Renal pelvis (tissue), 1 donor: ENCODE measurements at regions not wholly inside any gene's neighbourhood (a gene's known extent, or its start where the extent isn't known, plus 50 kb on each side); places are given as distances from the start of the nearest gene placed in this dataset.
A peak's percentile ranks its signal among the peaks of the same experiment; 100 is the strongest.
"Not testable (repeated sequence)": the region's sequence is repeated elsewhere in the genome, so short reads cannot be mapped to it uniquely, and the experiment has no call there.

Source experiments
- DNase-seq: peaks from one replicate; pipeline ENCODE4 v3.0.0-alpha.2; 2013

GRCh38 chr1:68675336-68675735 lies 178.5 kb upstream of the DEPDC1 start:
- no peak for DNase-seq

GRCh38 chr1:68677684-68678351 lies 180.9 kb upstream of the DEPDC1 start:
- no peak for DNase-seq

GRCh38 chr1:68696221-68696620 lies 199.3 kb upstream of the DEPDC1 start:
- no peak for DNase-seq

GRCh38 chr1:68703921-68704354 lies 207.1 kb upstream of the DEPDC1 start:
- no peak for DNase-seq

- DNase-seq, result no peak
Observed at GRCh38 chr1:68704800-68705443, 208.0 kb upstream of the DEPDC1 start.

GRCh38 chr1:68705466-68705865 lies 208.6 kb upstream of the DEPDC1 start:
- no peak for DNase-seq

GRCh38 chr1:68706639-68707317 lies 209.9 kb upstream of the DEPDC1 start:
- no peak for DNase-seq

GRCh38 chr1:68717330-68717729 lies 220.4 kb upstream of the DEPDC1 start:
- DNase-seq, result no peak

- DNase-seq, result no peak
Observed at GRCh38 chr1:68720476-68720875, 223.6 kb upstream of the DEPDC1 start.

GRCh38 chr1:68723791-68724190 lies 226.9 kb upstream of the DEPDC1 start:
- no peak for DNase-seq

GRCh38 chr1:68725001-68725752 lies 228.3 kb upstream of the DEPDC1 start:
- DNase-seq, result peak; percentile 0

- DNase-seq, result not testable (repeated sequence)
Observed at GRCh38 chr1:68739486-68739885, 242.6 kb upstream of the DEPDC1 start.

GRCh38 chr1:68745011-68745410 lies 248.1 kb upstream of the DEPDC1 start:
- no peak for DNase-seq

GRCh38 chr1:68745451-68745850 lies 248.6 kb upstream of the DEPDC1 start:
- DNase-seq, result no peak

GRCh38 chr1:68746378-68746777 lies 249.5 kb upstream of the DEPDC1 start:
- DNase-seq, result no peak

- no peak for DNase-seq
Observed at GRCh38 chr1:68751723-68752122, 254.8 kb upstream of the DEPDC1 start.

- no peak for DNase-seq
Observed at GRCh38 chr1:68758666-68759209, 261.9 kb upstream of the DEPDC1 start.

- no peak for DNase-seq
Observed at GRCh38 chr1:68767941-68768340, 271.1 kb upstream of the DEPDC1 start.

- DNase-seq, result no peak
Observed at GRCh38 chr1:68770817-68771216, 273.9 kb upstream of the DEPDC1 start.

- no peak for DNase-seq
Observed at GRCh38 chr1:68777851-68778250, 281.0 kb upstream of the DEPDC1 start.

- DNase-seq, result not testable (repeated sequence)
Observed at GRCh38 chr1:68779841-68780240, 283.0 kb upstream of the DEPDC1 start.

GRCh38 chr1:68780919-68781318 lies 284.0 kb upstream of the DEPDC1 start:
- no peak for DNase-seq
